K562 (cell line): ENCODE measurements at regions not wholly inside any gene's neighbourhood (a gene's known extent, or its start where the extent isn't known, plus 50 kb on each side); places are given as distances from the start of the nearest gene placed in this dataset.
A peak's percentile ranks its signal among the peaks of the same experiment; 100 is the strongest.

ENCODE experiments used
- ATAC-seq: fragments of 200-7000 bp; cut with Tn5 transposase; 3 replicates; pipeline ENCODE4 v1.9.1; 2020; ENCODE audit warnings: moderate library complexity
- BruUV-seq: library from RNA; stranded (reverse); fragments of 400-500 nt; replicated peaks from 2 replicates; lab custom pipeline; 2021; lab: Mats Ljungman, UMichigan
- CTCF ChIA-PET: fragments of 300-600 bp; formaldehyde crosslinking; extraction: SDS; loops from one replicate; lab custom pipeline; 2021; ENCODE audit warnings: low intra/inter-chr PET ratio; lab: Yijun Ruan, JAX
- POLR2A ChIA-PET: fragments of 300-600, 350-650 bp; sonication (Branson Sonifier 250); formaldehyde crosslinking; extraction: SDS; loops from one replicate; lab custom pipeline; 2021; ENCODE audit warnings: antibody characterized with exemption, inconsistent platforms; lab: Yijun Ruan, JAX
- DNase-seq, 4 experiments: peaks; one replicate each; pipeline versions ENCODE4 v3.0.0 to v3.0.0-alpha.2; 2011 to 2018; ENCODE audit warnings: low spot score in 3 of 4, mixed read lengths in 3 of 4; ENCODE audit errors: extremely low read depth in 1 of 4
- FAIRE-seq: peaks from 2 replicates; lab custom pipeline; 2011; peaks lifted over from hg19 to GRCh38; lab: Jason Lieb, UNC
- H2AFZ ChIP-seq: 2 replicates; pipeline ENCODE4 v1.6.0; 2011; ENCODE audit warnings: low read depth, low read length, control low read depth, inconsistent platforms
- H3K27ac ChIP-seq: fragments of 200-600 bp; 3 replicates; pipeline ENCODE4 v1.8.0; 2011; ENCODE audit warnings: low read depth, mild to moderate bottlenecking, control low read depth, inconsistent platforms, low read length, moderate library complexity, mixed read lengths; ENCODE audit errors: extremely low read depth
- H3K27me3 ChIP-seq, 2 experiments: fragments of 300-600 bp in 1 of 2; 2 replicates in 1 of 2; 3 replicates in 1 of 2; pipeline versions ENCODE4 v1.6.0 to v1.8.0; 2011; ENCODE audit warnings: inconsistent platforms in 2 of 2, low read length in 2 of 2, mild to moderate bottlenecking in 1 of 2, mixed read lengths in 1 of 2, moderate library complexity in 1 of 2; ENCODE audit not compliant: control insufficient read depth in 2 of 2, insufficient read depth in 2 of 2
- H3K36me3 ChIP-seq: fragments of 300-600 bp; 3 replicates; pipeline ENCODE4 v1.8.0; 2011; ENCODE audit warnings: mild to moderate bottlenecking, low read length, inconsistent platforms; ENCODE audit not compliant: control insufficient read depth, insufficient read depth
- H3K4me1 ChIP-seq, 2 experiments: fragments of 200-600 bp in 1 of 2; replicated peaks in 1 of 2; 2 replicates in 1 of 2; 3 replicates in 1 of 2; pipeline versions ENCODE4 v1.5.1 to v1.8.0; 2011; ENCODE audit warnings: inconsistent platforms in 2 of 2, low read length in 2 of 2, mild to moderate bottlenecking in 1 of 2, mixed read lengths in 1 of 2, moderate library complexity in 1 of 2; ENCODE audit not compliant: control insufficient read depth in 2 of 2, insufficient read depth in 2 of 2
- H3K4me2 ChIP-seq: 2 replicates; pipeline ENCODE4 v1.6.1; 2011; ENCODE audit warnings: low read length, control low read depth, inconsistent platforms, mixed read lengths; ENCODE audit not compliant: insufficient read depth
- H3K4me3 ChIP-seq: fragments of 200-600 bp; sonication (generic), shearing (Covaris generic); 2 replicates; pipeline ENCODE4 v1.5.1; 2016; ENCODE audit warnings: control low read depth, inconsistent platforms
- H3K79me2 ChIP-seq: fragments of 200-600 bp; 3 replicates; pipeline ENCODE4 v1.8.0; 2011; ENCODE audit warnings: low read length, inconsistent platforms; ENCODE audit not compliant: control insufficient read depth, insufficient read depth
- H3K9ac ChIP-seq, 2 experiments: 2 replicates each; pipeline versions ENCODE4 v1.6.0 to v1.6.1; 2011; ENCODE audit warnings: low read depth in 2 of 2, low read length in 2 of 2, control low read depth in 1 of 2, inconsistent platforms in 1 of 2, mild to moderate bottlenecking in 1 of 2, mixed read lengths in 1 of 2; ENCODE audit not compliant: insufficient read depth in 1 of 2
- H3K9me1 ChIP-seq: one replicate; pipeline ENCODE4 v1.6.0; 2011; ENCODE audit warnings: inconsistent platforms, mild to moderate bottlenecking, low read length, moderate library complexity; ENCODE audit not compliant: control insufficient read depth, insufficient read depth
- H3K9me3 ChIP-seq: replicated peaks from 2 replicates; pipeline ENCODE4 v1.5.1; 2011; ENCODE audit warnings: low read depth, low read length, inconsistent platforms; ENCODE audit not compliant: control insufficient read depth, insufficient read depth
- H4K20me1 ChIP-seq: replicated peaks from 2 replicates; pipeline ENCODE4 v1.6.1; 2011; ENCODE audit warnings: low read length, inconsistent platforms, mixed read lengths; ENCODE audit not compliant: control insufficient read depth, insufficient read depth
- CTBP1 ChIP-seq: fragments of 450-650 bp; IDR thresholded peaks from 2 replicates; pipeline ENCODE4 v1.6.1; 2016; ENCODE audit warnings: borderline replicate concordance
- NCOA1 ChIP-seq: fragments of 450-650 bp; IDR thresholded peaks from 2 replicates; pipeline ENCODE4 v1.6.1; 2016; ENCODE audit warnings: low read depth
- PYGO2 ChIP-seq: fragments of 450-650 bp; IDR thresholded peaks from 2 replicates; pipeline ENCODE4 v1.6.1; 2016; ENCODE audit warnings: mild to moderate bottlenecking, missing genetic modification characterization, moderate library complexity, missing compliant biosample characterization
- RBM17 ChIP-seq: fragments of 200-400 bp; formaldehyde crosslinking; IDR thresholded peaks from 2 replicates; pipeline ENCODE4 v1.6.1; 2017; ENCODE audit warnings: low read depth, mild to moderate bottlenecking, low read length, borderline replicate concordance
- RFX7 ChIP-seq: fragments of 250-450 bp; sonication (Bioruptor Pico); IDR thresholded peaks from 2 replicates; pipeline ENCODE4 v1.5.1; 2021; ENCODE audit warnings: mild to moderate bottlenecking
- SAFB ChIP-seq: fragments of 200-400 bp; formaldehyde crosslinking; IDR thresholded peaks from 2 replicates; pipeline ENCODE4 v1.6.1; 2017; ENCODE audit warnings: low read depth, low read length, borderline replicate concordance
- SNIP1 ChIP-seq: fragments of 450-650 bp; IDR thresholded peaks from 2 replicates; pipeline ENCODE4 v1.7.1; 2017; ENCODE audit warnings: low read depth, mild to moderate bottlenecking
- ZZZ3 ChIP-seq: fragments of 450-650 bp; IDR thresholded peaks from 2 replicates; pipeline ENCODE4 v1.6.1; 2016; ENCODE audit warnings: antibody characterized with exemption, mild to moderate bottlenecking, moderate library complexity
- WGBS: fragments of 100-300 bp; shearing (Covaris generic); methylation state at CpG from one replicate; pipeline ENCODE4 v1.1.6; 2016; ENCODE audit warnings: low coverage, mixed read lengths; ENCODE audit not compliant: insufficient coverage; ENCODE audit errors: missing lambda C conversion rate; 5-methylcytosine and 5-hydroxymethylcytosine counted together
- in situ Hi-C: fragments of 300-500 bp; cut with MboI; formaldehyde crosslinking; loops from 4 replicates; pipeline ENCODE4 v1.15.0; 2018; ENCODE audit warnings: inconsistent platforms, mixed read lengths
- intact Hi-C: fragments of 100-400 bp; cut with micrococcal nuclease; formaldehyde crosslinking; loops from 2 replicates; pipeline ENCODE4 v1.14.2; 2022
- TF ChIP-seq, protein P1 (sequence below): fragments of 200-800 bp; sonication (Bioruptor generic); IDR thresholded peaks from 2 replicates; pipeline ENCODE4 v1.6.1; 2017; ENCODE audit warnings: missing genetic modification characterization, missing compliant biosample characterization
- TF ChIP-seq, protein P2 (sequence below), 3 experiments: IDR thresholded peaks in 2 of 3; conservative IDR thresholded peaks in 1 of 3; 2 replicates each; pipeline ENCODE4 v1.5.1; 2011 to 2012; ENCODE audit warnings: low read length in 3 of 3, mild to moderate bottlenecking in 3 of 3, control low read depth in 2 of 3, improper control_type of control experiment in 1 of 3, inconsistent platforms in 1 of 3, low read depth in 1 of 3, mixed read lengths in 1 of 3, moderate library complexity in 1 of 3; ENCODE audit not compliant: insufficient read depth in 2 of 3
- TF ChIP-seq, protein P3 (sequence below): fragments of 250-450 bp; sonication (Bioruptor Pico); IDR thresholded peaks from 2 replicates; pipeline ENCODE4 v1.8.0; 2021; ENCODE audit warnings: mild to moderate bottlenecking, moderate library complexity

DNA sequence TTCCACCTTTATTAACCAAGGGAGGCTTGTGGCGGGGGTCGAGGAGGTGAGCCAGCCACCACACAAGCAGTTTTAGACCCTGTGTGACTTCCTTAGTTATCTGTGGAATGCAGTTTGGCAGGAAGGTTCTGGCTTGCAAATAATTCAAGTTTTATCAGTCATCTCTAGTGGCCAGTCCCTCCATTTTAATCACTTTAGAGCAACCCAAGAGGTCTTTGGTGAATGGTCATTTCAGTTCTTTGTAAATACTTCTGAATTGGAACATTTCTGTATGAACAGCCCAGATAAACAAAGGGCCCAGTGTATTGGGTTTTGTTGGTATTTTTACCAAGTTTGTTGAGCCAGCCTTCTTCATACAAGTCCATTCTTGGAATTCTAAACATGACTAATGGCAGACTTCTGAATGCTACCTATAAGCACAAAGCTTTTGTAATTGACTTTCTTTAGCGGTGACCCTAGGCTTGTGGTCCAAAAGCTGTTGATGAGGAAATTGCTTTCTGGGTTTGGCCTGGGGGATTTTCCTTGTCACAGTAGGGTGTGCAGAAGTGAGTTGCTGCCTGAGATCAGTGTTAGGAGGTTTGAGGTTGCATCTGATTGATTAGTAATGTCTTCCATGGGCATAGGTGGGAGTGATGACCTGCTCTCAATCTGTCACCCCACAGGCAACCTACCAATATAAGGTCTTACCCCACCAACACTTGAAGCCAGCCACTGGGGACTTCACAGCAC lies 193.3 kb upstream of the TOPAZ1 start:
- TF ChIP-seq NCOA1 (no peak), SNIP1 (no peak), RFX7 (CRISPR knock-in tag) (no peak)
- no peak overlapping the region for H3K27ac ChIP-seq

DNA sequence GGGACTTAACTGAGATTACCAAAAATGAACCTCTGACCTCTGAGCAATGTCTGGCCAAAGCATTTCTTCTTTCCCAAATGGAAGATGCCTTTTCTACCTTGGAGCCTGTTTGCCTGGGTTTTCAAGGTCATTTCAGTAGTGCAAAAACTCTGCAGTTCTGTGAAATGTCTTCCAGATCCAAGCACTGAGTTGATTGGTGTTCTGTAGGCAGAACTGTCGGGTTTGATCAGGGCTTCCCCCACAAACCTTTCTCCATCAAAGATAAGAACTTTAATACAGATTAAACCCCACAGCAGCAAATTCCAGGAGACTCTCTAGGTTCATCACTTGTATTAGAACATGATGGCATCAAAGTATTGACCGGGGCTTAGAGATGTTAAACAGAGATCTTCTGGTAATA lies 192.7 kb upstream of the TOPAZ1 start:
- intact Hi-C loops (no loop called here), in situ Hi-C loops (loop anchor here (10.0 kb wide), 1 partner anchor 1014 kb away; no protein-coding TSS in a partner anchor)
- H3K4me2 ChIP-seq = no peak overlapping the region
- no peak overlapping the region for H3K4me3 ChIP-seq
- no TSS peak for BruUV-seq
- no peaks in the 10 kb centered on the region for H4K20me1 ChIP-seq
- 0% methylated on average over 2 of the region's 2 CpGs for WGBS
- H3K36me3 ChIP-seq = no peaks in the 10 kb centered on the region
- H3K9me1 ChIP-seq = no peaks in the 10 kb centered on the region
- ChIA-PET CTCF (no interaction called here), POLR2A (no interaction called here)
- FAIRE-seq = no peak
- H3K27me3 ChIP-seq = peaks cover 3 to 28% of the 10 kb centered on the region in 2 experiments; a peak in 3 of 5 replicates
- no peak for DNase-seq
- H3K27ac ChIP-seq = no peak overlapping the region
- H2AFZ ChIP-seq = no peak overlapping the region
- H3K9ac ChIP-seq = no peak overlapping the region
- H3K9me3 ChIP-seq = no peaks in the 10 kb centered on the region
- no peak for ATAC-seq
- H3K4me1 ChIP-seq = no peaks in the 10 kb centered on the region
- H3K79me2 ChIP-seq = no peaks in the 10 kb centered on the region
- TF ChIP-seq, protein P1, sequence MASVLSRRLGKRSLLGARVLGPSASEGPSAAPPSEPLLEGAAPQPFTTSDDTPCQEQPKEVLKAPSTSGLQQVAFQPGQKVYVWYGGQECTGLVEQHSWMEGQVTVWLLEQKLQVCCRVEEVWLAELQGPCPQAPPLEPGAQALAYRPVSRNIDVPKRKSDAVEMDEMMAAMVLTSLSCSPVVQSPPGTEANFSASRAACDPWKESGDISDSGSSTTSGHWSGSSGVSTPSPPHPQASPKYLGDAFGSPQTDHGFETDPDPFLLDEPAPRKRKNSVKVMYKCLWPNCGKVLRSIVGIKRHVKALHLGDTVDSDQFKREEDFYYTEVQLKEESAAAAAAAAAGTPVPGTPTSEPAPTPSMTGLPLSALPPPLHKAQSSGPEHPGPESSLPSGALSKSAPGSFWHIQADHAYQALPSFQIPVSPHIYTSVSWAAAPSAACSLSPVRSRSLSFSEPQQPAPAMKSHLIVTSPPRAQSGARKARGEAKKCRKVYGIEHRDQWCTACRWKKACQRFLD = no peak
- no peak for TF ChIP-seq RBM17
- TF ChIP-seq, protein P2, sequence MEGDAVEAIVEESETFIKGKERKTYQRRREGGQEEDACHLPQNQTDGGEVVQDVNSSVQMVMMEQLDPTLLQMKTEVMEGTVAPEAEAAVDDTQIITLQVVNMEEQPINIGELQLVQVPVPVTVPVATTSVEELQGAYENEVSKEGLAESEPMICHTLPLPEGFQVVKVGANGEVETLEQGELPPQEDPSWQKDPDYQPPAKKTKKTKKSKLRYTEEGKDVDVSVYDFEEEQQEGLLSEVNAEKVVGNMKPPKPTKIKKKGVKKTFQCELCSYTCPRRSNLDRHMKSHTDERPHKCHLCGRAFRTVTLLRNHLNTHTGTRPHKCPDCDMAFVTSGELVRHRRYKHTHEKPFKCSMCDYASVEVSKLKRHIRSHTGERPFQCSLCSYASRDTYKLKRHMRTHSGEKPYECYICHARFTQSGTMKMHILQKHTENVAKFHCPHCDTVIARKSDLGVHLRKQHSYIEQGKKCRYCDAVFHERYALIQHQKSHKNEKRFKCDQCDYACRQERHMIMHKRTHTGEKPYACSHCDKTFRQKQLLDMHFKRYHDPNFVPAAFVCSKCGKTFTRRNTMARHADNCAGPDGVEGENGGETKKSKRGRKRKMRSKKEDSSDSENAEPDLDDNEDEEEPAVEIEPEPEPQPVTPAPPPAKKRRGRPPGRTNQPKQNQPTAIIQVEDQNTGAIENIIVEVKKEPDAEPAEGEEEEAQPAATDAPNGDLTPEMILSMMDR (IDR thresholded peaks at IDR 0.05 in 2 of 3, conservative IDR thresholded peaks at IDR 0.05 in 1 of 3; ENCODE audit: insufficient read depth in 2 of 3, low read depth in 1 of 3, low read length in 3 of 3) = no peak
- TF ChIP-seq SAFB = no peak
- TF ChIP-seq PYGO2 (tag) = no peak
- TF ChIP-seq CTBP1 = no peak
- TF ChIP-seq, protein P3, sequence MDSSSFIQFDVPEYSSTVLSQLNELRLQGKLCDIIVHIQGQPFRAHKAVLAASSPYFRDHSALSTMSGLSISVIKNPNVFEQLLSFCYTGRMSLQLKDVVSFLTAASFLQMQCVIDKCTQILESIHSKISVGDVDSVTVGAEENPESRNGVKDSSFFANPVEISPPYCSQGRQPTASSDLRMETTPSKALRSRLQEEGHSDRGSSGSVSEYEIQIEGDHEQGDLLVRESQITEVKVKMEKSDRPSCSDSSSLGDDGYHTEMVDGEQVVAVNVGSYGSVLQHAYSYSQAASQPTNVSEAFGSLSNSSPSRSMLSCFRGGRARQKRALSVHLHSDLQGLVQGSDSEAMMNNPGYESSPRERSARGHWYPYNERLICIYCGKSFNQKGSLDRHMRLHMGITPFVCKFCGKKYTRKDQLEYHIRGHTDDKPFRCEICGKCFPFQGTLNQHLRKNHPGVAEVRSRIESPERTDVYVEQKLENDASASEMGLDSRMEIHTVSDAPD (CRISPR knock-in tag) = no peak
- TF ChIP-seq ZZZ3 = no peak

More for the DNA sequence above, 193.3 kb upstream of the TOPAZ1 start:
- peak; percentile 52 for FAIRE-seq
- Histone ChIP-seq H3K9me1 (no peaks in the 10 kb centered on the region), H3K4me3 (no peak overlapping the region), H3K79me2 (no peaks in the 10 kb centered on the region), H4K20me1 (no peaks in the 10 kb centered on the region), H2AFZ (no peak overlapping the region), H3K9ac (no peak overlapping the region), H3K36me3 (no peaks in the 10 kb centered on the region), H3K27me3 (peaks cover 3 to 26% of the 10 kb centered on the region in 2 experiments; a peak in 3 of 5 replicates), H3K9me3 (no peaks in the 10 kb centered on the region), H3K4me1 (no peaks in the 10 kb centered on the region), H3K4me2 (no peak overlapping the region)
- no TSS peak for BruUV-seq
- intact Hi-C loops (no loop called here), in situ Hi-C loops (loop anchor here (10.0 kb wide), 1 partner anchor 1014 kb away; no protein-coding TSS in a partner anchor)
- no peak for ATAC-seq
- POLR2A ChIA-PET = no interaction called here
- CTCF ChIA-PET = no interaction called here
- 0% methylated on average over 3 of the region's 3 CpGs for WGBS
- no peak for DNase-seq
